ENCODE measurements at regions not wholly inside any gene's neighbourhood (a gene's known extent, or its start where the extent isn't known, plus 50 kb on each side); places are given as distances from the start of the nearest gene placed in this dataset.

GRCh38 chr9:547314-547713, 294.2 kb upstream of the DMRT1 start:
- Histone ChIP-seq H3K36me3 (ENCODE audit: control insufficient read depth in 5 of 5, insufficient read depth in 5 of 5, low read length in 5 of 5) (no peaks in the 10 kb centered on the region), H3K27ac (ENCODE audit: low read depth, low read length) (no peak overlapping the region), H3K27me3 (ENCODE audit: control insufficient read depth in 5 of 5, insufficient read depth in 4 of 5, low read length in 5 of 5) (no peaks in the 10 kb centered on the region), H3K9me3 (ENCODE audit: control insufficient read depth in 5 of 5, low read length in 5 of 5) (no peaks in the 10 kb centered on the region), H3K9ac (ENCODE audit: low read length in 5 of 5) (no peak overlapping the region), H3K4me1 (ENCODE audit: control insufficient read depth in 5 of 5, insufficient read depth in 5 of 5, low read length in 5 of 5) (peaks cover 2 to 27% (median 20%) of the 10 kb centered on the region in 5 donors), H3K4me3 (ENCODE audit: low read depth in 1 of 5, low read length in 5 of 5) (no peak overlapping the region)

GRCh38 chr9:549455-549997, 292.0 kb upstream of the DMRT1 start:
- Histone ChIP-seq H3K4me1 (ENCODE audit: control insufficient read depth in 5 of 5, insufficient read depth in 5 of 5, low read length in 5 of 5) (peaks cover 2 to 27% (median 21%) of the 10 kb centered on the region in 5 donors), H3K27ac (ENCODE audit: low read depth, low read length) (no peak overlapping the region), H3K4me3 (ENCODE audit: low read depth in 1 of 5, low read length in 5 of 5) (no peak overlapping the region), H3K27me3 (ENCODE audit: control insufficient read depth in 5 of 5, insufficient read depth in 4 of 5, low read length in 5 of 5) (no peaks in the 10 kb centered on the region), H3K9ac (ENCODE audit: low read length in 5 of 5) (no peak overlapping the region), H3K9me3 (ENCODE audit: control insufficient read depth in 5 of 5, low read length in 5 of 5) (no peaks in the 10 kb centered on the region), H3K36me3 (ENCODE audit: control insufficient read depth in 5 of 5, insufficient read depth in 5 of 5, low read length in 5 of 5) (no peaks in the 10 kb centered on the region)

GRCh38 chr9:550333-550732, 291.2 kb upstream of the DMRT1 start:
- peaks cover 2 to 22% (median 18%) of the 10 kb centered on the region in 5 donors for H3K4me1 ChIP-seq (ENCODE audit: control insufficient read depth in 5 of 5, insufficient read depth in 5 of 5, low read length in 5 of 5)
- no peaks in the 10 kb centered on the region for H3K27me3 ChIP-seq (ENCODE audit: control insufficient read depth in 5 of 5, insufficient read depth in 4 of 5, low read length in 5 of 5)
- no peak overlapping the region for H3K9ac ChIP-seq (ENCODE audit: low read length in 5 of 5)

GRCh38 chr9:551986-552929, 289.2 kb upstream of the DMRT1 start:
- Histone ChIP-seq H3K9me3 (ENCODE audit: control insufficient read depth in 5 of 5, low read length in 5 of 5) (no peaks in the 10 kb centered on the region), H3K27me3 (ENCODE audit: control insufficient read depth in 5 of 5, insufficient read depth in 4 of 5, low read length in 5 of 5) (no peaks in the 10 kb centered on the region), H3K4me1 (ENCODE audit: control insufficient read depth in 5 of 5, insufficient read depth in 5 of 5, low read length in 5 of 5) (peaks cover 0 to 4% (median 3%) of the 10 kb centered on the region in 5 donors), H3K9ac (ENCODE audit: low read length in 5 of 5) (no peak overlapping the region), H3K4me3 (ENCODE audit: low read depth in 1 of 5, low read length in 5 of 5) (no peak overlapping the region), H3K36me3 (ENCODE audit: control insufficient read depth in 5 of 5, insufficient read depth in 5 of 5, low read length in 5 of 5) (no peaks in the 10 kb centered on the region), H3K27ac (ENCODE audit: low read depth, low read length) (no peak overlapping the region)

More at GRCh38 chr9:550333-550732, 291.2 kb upstream of the DMRT1 start:
- Histone ChIP-seq H3K27ac (ENCODE audit: low read depth, low read length) (no peak overlapping the region), H3K36me3 (ENCODE audit: control insufficient read depth in 5 of 5, insufficient read depth in 5 of 5, low read length in 5 of 5) (no peaks in the 10 kb centered on the region), H3K9me3 (ENCODE audit: control insufficient read depth in 5 of 5, low read length in 5 of 5) (no peaks in the 10 kb centered on the region), H3K4me3 (ENCODE audit: low read depth in 1 of 5, low read length in 5 of 5) (no peak overlapping the region)

GRCh38 chr9:555493-555892, 286.0 kb upstream of the DMRT1 start:
- Histone ChIP-seq H3K9ac (ENCODE audit: low read length in 5 of 5) (no peak overlapping the region), H3K4me1 (ENCODE audit: control insufficient read depth in 5 of 5, insufficient read depth in 5 of 5, low read length in 5 of 5) (peaks cover 0 to 4% (median 0%) of the 10 kb centered on the region in 5 donors), H3K4me3 (ENCODE audit: low read depth in 1 of 5, low read length in 5 of 5) (no peak overlapping the region), H3K27me3 (ENCODE audit: control insufficient read depth in 5 of 5, insufficient read depth in 4 of 5, low read length in 5 of 5) (no peaks in the 10 kb centered on the region), H3K27ac (ENCODE audit: low read depth, low read length) (no peak overlapping the region), H3K9me3 (ENCODE audit: control insufficient read depth in 5 of 5, low read length in 5 of 5) (no peaks in the 10 kb centered on the region), H3K36me3 (ENCODE audit: control insufficient read depth in 5 of 5, insufficient read depth in 5 of 5, low read length in 5 of 5) (no peaks in the 10 kb centered on the region)

- Histone ChIP-seq H3K36me3 (ENCODE audit: control insufficient read depth in 5 of 5, insufficient read depth in 5 of 5, low read length in 5 of 5) (no peaks in the 10 kb centered on the region), H3K9me3 (ENCODE audit: control insufficient read depth in 5 of 5, low read length in 5 of 5) (no peaks in the 10 kb centered on the region), H3K27me3 (ENCODE audit: control insufficient read depth in 5 of 5, insufficient read depth in 4 of 5, low read length in 5 of 5) (no peaks in the 10 kb centered on the region), H3K4me1 (ENCODE audit: control insufficient read depth in 5 of 5, insufficient read depth in 5 of 5, low read length in 5 of 5) (peaks cover 0 to 8% (median 1%) of the 10 kb centered on the region in 5 donors), H3K9ac (ENCODE audit: low read length in 5 of 5) (no peak overlapping the region), H3K27ac (ENCODE audit: low read depth, low read length) (no peak overlapping the region), H3K4me3 (ENCODE audit: low read depth in 1 of 5, low read length in 5 of 5) (no peak overlapping the region)
These were observed 285.3 kb upstream of the DMRT1 start for GRCh38 chr9:556199-556598.

- Histone ChIP-seq H3K36me3 (ENCODE audit: control insufficient read depth in 5 of 5, insufficient read depth in 5 of 5, low read length in 5 of 5) (no peaks in the 10 kb centered on the region), H3K27ac (ENCODE audit: low read depth, low read length) (no peak overlapping the region), H3K27me3 (ENCODE audit: control insufficient read depth in 5 of 5, insufficient read depth in 4 of 5, low read length in 5 of 5) (no peaks in the 10 kb centered on the region), H3K4me3 (ENCODE audit: low read depth in 1 of 5, low read length in 5 of 5) (no peak overlapping the region), H3K9ac (ENCODE audit: low read length in 5 of 5) (no peak overlapping the region), H3K9me3 (ENCODE audit: control insufficient read depth in 5 of 5, low read length in 5 of 5) (no peaks in the 10 kb centered on the region), H3K4me1 (ENCODE audit: control insufficient read depth in 5 of 5, insufficient read depth in 5 of 5, low read length in 5 of 5) (peaks cover 0 to 12% (median 6%) of the 10 kb centered on the region in 5 donors)
These were observed 284.8 kb upstream of the DMRT1 start for GRCh38 chr9:556675-557074.

GRCh38 chr9:557601-558201, 283.8 kb upstream of the DMRT1 start:
- H3K27ac ChIP-seq (ENCODE audit: low read depth, low read length), result no peak overlapping the region
- H3K4me1 ChIP-seq (ENCODE audit: control insufficient read depth in 5 of 5, insufficient read depth in 5 of 5, low read length in 5 of 5), result peaks cover 0 to 9% (median 3%) of the 10 kb centered on the region in 5 donors
- H3K4me3 ChIP-seq (ENCODE audit: low read depth in 1 of 5, low read length in 5 of 5), result no peak overlapping the region
- H3K9ac ChIP-seq (ENCODE audit: low read length in 5 of 5), result no peak overlapping the region
- H3K27me3 ChIP-seq (ENCODE audit: control insufficient read depth in 5 of 5, insufficient read depth in 4 of 5, low read length in 5 of 5), result no peaks in the 10 kb centered on the region
- no peaks in the 10 kb centered on the region for H3K9me3 ChIP-seq (ENCODE audit: control insufficient read depth in 5 of 5, low read length in 5 of 5)
- H3K36me3 ChIP-seq (ENCODE audit: control insufficient read depth in 5 of 5, insufficient read depth in 5 of 5, low read length in 5 of 5), result no peaks in the 10 kb centered on the region

GRCh38 chr9:561427-561826, 280.1 kb upstream of the DMRT1 start:
- no peaks in the 10 kb centered on the region for H3K36me3 ChIP-seq (ENCODE audit: control insufficient read depth in 5 of 5, insufficient read depth in 5 of 5, low read length in 5 of 5)
- no peaks in the 10 kb centered on the region for H3K27me3 ChIP-seq (ENCODE audit: control insufficient read depth in 5 of 5, insufficient read depth in 4 of 5, low read length in 5 of 5)
- H3K4me1 ChIP-seq (ENCODE audit: control insufficient read depth in 5 of 5, insufficient read depth in 5 of 5, low read length in 5 of 5), result peaks cover 0 to 9% (median 3%) of the 10 kb centered on the region in 5 donors
- H3K27ac ChIP-seq (ENCODE audit: low read depth, low read length), result no peak overlapping the region
- H3K9me3 ChIP-seq (ENCODE audit: control insufficient read depth in 5 of 5, low read length in 5 of 5), result no peaks in the 10 kb centered on the region
- no peak overlapping the region for H3K9ac ChIP-seq (ENCODE audit: low read length in 5 of 5)
- H3K4me3 ChIP-seq (ENCODE audit: low read depth in 1 of 5, low read length in 5 of 5), result no peak overlapping the region

- Histone ChIP-seq H3K9me3 (ENCODE audit: control insufficient read depth in 5 of 5, low read length in 5 of 5) (no peaks in the 10 kb centered on the region), H3K4me1 (ENCODE audit: control insufficient read depth in 5 of 5, insufficient read depth in 5 of 5, low read length in 5 of 5) (peaks cover 0 to 12% (median 3%) of the 10 kb centered on the region in 5 donors), H3K36me3 (ENCODE audit: control insufficient read depth in 5 of 5, insufficient read depth in 5 of 5, low read length in 5 of 5) (peaks cover 0 to 4% (median 0%) of the 10 kb centered on the region in 5 donors), H3K27me3 (ENCODE audit: control insufficient read depth in 5 of 5, insufficient read depth in 4 of 5, low read length in 5 of 5) (no peaks in the 10 kb centered on the region), H3K4me3 (ENCODE audit: low read depth in 1 of 5, low read length in 5 of 5) (no peak overlapping the region), H3K27ac (ENCODE audit: low read depth, low read length) (no peak overlapping the region), H3K9ac (ENCODE audit: low read length in 5 of 5) (no peak overlapping the region)
These were observed 278.3 kb upstream of the DMRT1 start for GRCh38 chr9:563200-563599.
